NCI-H187 treated with DMSO at 0.1 percent for 48 hours (cell line): ENCODE measurements at regions not wholly inside any gene's neighbourhood (a gene's known extent, or its start where the extent isn't known, plus 50 kb on each side); places are given as distances from the start of the nearest gene placed in this dataset.
"Not testable (repeated sequence)": the region's sequence is repeated elsewhere in the genome, so short reads cannot be mapped to it uniquely, and the experiment has no call there.

Source experiments
- DNase-seq: peaks from one replicate; lab custom pipeline; 2025; lab: John Stamatoyannopoulos, UW

DNA sequence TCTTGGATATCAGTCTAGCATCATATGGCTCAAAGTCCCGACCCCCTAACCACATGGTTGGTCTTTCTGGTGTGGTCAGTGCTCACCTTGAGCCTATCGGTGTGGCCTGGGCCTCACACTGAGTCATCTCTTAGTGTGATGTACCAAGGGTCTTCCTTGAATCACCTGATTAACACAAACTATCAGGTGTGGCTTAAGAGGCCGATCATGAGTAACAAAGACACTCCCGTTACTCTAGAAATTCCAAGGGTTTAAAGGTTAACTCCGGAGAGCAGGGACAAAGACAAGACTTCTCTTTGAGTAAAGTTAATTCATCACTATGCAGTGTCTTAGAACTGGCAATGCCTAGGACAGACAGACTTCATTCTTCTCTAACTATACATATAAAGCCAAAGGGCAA, 52.3 kb upstream of the ARMC3 start:
- no peak for DNase-seq

DNA sequence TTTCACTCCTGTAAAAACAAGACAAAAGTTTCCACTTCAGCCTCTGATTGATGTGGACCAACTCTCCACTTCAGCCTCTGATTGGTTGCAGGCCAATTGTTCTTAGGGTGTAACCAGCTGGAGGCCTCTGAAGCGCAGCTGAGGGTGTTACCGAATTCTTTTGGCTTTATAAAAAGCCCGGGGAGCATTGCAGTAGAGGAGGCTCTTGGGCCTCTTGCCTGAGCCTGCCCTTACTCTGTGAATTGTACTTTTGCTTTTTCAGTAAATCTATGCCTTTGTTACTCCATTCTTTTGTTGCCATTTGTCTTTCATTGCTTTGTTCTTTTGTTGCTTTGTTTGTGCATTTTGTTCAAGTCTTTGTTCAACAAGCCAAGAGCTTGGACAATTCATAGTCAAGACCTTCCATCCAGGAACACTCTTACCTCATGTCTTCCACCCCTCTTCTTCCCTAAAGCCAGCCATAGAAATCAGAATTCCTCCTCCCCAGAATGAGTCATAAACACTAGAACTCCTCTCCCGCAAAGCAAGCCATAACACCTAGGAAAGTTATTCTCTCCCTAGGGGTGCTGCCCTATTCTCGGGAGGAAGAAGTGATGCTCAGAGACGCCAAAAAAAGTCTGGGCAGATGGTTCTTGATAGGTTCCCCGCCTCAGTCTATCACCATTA, 53.5 kb upstream of the ARMC3 start:
- no peak for DNase-seq

GRCh38 chr10:22856444-22857074, 71.3 kb upstream of the ARMC3 start:
- no peak for DNase-seq

DNA sequence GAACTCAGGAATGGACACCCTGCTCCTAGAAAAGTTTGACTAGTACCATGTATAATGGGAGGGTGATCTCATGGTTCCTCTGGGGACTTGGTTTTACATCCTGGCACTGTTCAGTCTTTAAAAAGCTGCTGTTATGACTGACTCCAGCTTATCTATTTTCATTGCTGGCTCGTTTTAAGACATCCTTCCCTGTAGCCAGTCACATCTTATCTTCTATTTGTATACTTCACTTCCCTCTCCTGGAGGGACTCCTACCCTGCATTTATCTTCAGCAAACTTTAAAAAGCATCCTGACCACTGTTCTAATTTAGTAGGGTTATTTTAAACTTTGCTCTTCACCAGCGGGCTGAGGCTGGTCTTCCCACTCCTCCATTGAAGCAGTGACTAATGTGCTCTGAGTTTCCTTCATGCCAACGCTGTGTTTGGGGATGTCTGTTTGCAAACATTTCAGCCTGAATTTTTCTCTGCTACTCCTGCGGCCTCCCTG, 72.9 kb upstream of the ARMC3 start:
- no peak for DNase-seq

DNA sequence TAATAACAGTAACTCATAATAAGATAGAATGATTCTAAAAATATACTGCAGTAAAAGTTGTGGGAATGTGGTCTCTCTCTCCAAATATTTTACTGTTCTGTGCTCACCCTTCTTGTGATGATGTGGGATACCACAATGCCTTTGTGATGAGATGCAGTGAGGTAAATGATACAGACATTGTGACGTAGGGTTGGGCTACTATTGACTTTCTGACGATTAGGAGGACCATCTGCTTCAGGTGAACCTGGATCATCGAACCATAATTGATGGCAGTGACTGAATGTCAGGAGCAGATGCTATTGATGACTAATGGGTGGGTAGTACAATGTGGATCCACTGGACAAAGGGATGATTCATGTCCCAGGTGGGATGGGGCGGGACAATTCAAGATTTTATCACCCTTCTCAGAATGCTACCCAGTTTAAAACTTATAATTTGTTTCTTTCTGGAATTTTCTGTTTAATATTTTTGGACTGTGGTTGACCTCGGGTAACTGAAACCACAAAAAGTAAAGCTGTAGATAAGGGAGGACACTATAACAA, 73.9 kb upstream of the ARMC3 start:
- no peak for DNase-seq

- DNase-seq = no peak
Observed at GRCh38 chr10:22852712-22853353, 75.0 kb upstream of the ARMC3 start.

GRCh38 chr10:22851865-22852239, 76.0 kb upstream of the ARMC3 start:
- DNase-seq = no peak

DNA sequence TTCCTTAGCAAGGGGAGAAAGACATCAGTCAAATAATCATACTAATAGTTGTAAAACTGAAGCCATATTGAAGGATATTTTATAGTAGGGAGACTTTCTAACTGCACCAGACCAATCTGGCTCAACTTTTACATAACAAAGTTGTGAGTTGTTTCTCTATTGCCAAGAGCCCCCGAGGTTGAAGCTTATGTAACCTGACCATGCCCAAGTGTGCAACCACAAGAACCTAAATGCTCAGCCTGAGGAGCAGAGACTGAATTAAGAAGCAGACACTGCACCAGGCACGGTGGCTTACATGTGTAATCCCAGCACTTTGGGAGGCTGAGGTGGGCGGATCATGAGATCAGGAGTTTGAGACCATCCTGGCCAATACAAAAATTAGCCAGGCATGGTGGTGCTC, 77.3 kb upstream of the ARMC3 start:
- DNase-seq = no peak

GRCh38 chr10:22849077-22849805, 78.6 kb upstream of the ARMC3 start:
- DNase-seq = no peak

GRCh38 chr10:22848509-22848908, 79.3 kb upstream of the ARMC3 start:
- DNase-seq = no peak

DNA sequence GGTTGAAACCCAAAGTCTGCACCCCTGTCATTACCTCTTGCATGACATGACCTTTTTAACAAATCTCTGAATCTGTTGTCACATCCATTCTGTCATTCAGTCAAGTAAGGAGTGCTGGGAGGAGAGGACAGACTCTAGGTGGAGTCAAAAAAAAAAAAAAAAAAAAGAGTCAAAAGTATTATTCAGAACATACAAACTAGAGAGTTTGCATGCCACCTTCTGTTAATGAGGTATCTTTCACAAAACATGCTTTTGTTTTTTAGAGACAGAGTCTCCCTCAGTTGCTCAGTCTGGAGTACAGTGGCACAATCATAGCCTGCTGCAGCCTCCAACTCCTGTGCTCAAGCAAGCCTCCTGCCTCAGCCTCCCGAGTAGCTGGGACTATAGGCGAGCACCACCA, 81.6 kb upstream of the ARMC3 start:
- DNase-seq = no peak

DNA sequence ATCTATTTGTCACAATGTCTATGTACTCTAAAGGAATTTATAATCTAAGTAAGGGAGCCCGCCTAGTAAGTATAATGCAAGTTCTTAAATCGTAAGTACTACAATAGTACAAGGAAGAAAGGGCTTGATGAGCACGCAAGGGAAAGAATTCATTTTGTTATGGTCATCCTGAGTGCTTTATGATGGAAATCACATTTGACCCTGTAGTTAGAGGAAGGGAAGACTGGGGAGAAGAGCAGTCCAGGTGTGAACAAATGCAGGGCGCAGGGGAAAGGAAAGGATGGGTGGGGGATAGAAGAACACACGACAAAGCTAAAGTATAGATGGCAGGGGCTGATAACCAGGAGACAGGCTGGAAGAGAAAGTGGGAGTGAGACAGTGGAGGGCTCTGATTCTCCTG, 88.2 kb upstream of the ARMC3 start:
- DNase-seq = no peak

GRCh38 chr10:22837771-22838170, 90.1 kb upstream of the ARMC3 start:
- DNase-seq = no peak

DNA sequence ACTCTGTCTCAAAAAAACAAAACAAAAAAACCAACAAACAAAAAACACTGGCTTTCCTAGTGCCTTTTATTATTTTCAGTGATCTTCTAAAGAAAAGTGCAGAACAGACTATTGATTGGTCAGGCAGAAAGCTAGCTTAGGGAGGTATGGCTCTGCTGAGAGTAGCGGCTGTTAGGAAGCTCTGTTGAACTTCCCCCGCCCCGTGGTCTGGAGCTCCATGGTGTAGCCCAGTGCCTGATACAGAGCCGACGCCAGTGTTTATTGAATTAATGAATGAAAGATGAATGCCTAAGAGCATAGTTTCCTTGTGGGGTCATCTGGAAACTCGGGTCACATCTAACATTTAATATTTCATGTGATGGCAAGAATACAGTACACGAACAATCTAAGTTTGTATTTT, 90.5 kb upstream of the ARMC3 start:
- DNase-seq = no peak

DNA sequence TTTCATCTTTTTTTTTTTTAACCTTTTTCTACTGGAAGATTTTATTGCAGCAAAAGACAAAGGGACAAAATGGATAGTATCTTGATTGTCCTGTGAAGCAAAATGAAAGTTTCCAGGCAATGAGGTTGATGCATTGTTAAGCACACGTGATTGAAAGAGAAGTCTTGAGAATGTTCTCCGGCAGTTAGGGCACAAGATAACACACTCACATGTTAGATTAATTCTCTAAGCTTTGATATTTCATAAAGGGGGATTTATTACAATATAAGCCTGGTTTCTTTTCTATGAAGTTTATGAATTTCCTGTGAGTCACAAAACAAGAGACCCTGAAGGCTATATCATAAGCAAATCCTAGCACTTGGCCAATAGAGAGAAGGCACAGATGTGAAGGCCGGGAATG, 93.4 kb upstream of the ARMC3 start:
- no peak for DNase-seq

DNA sequence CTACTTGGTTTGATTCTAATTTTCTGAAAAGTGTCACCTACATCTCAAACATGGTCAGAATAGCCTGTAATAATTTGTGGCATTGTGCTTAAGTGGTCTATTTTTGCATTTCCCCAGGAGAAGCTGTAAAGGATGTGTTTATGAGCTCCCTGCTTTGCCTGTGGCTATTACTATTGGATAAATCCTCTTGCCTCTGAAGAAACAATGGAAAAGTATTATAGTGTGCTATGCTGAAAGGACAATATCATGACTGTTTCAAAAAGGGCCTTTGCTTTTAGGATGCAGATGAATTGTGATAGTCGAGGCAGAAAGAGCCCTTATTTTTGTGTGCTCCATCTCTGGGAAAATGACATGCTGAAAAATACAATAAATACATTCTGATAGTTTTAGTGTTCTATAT, 94.1 kb upstream of the ARMC3 start:
- no peak for DNase-seq

DNA sequence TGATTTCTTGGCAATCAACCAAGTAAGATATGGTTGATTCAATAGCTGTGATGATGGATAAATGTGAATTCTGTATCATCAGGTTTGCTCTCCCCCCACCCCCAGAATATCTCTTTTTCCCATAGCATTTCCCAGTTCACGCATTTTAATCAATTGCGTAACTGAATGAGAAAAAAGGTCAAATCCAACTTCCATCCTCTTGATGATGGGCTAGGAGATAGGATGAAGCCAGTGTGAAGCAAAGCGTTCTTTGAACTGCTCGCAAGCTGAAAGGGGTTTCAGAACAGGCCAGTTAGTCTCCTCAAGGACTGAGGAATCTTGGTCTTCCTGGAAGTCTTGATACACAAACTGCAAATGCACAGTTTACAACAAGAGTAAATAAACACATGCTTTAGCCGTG, 94.5 kb upstream of the ARMC3 start:
- DNase-seq = no peak

GRCh38 chr10:22832851-22833250, 95.0 kb upstream of the ARMC3 start:
- no peak for DNase-seq

DNA sequence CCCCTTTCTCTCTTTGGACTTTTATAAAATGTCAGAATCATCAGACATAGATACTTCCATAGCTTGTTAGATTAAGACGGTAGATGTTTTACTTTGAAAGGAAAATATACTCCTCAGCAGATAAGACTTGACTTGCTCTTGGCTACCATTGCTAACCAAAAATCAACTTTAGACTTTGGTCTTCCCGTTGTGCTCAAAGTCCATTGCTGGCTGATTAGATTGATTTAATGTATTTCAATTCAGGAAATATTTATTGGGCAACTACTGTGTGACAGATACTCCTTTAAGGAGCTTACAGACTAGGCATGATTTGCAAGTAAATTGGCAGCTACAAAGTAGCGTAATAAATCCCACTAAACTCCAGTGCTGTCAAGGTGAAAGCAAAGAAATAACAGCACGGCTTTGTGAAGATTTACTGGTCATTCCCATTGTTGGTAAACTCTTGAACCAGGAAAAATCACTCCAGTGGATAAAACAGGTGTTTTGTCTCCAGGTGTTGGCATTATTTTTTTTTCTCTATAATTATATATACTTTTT, 95.7 kb upstream of the ARMC3 start:
- DNase-seq = no peak

- DNase-seq = no peak
Observed at GRCh38 chr10:22831586-22831985, 96.3 kb upstream of the ARMC3 start.

DNA sequence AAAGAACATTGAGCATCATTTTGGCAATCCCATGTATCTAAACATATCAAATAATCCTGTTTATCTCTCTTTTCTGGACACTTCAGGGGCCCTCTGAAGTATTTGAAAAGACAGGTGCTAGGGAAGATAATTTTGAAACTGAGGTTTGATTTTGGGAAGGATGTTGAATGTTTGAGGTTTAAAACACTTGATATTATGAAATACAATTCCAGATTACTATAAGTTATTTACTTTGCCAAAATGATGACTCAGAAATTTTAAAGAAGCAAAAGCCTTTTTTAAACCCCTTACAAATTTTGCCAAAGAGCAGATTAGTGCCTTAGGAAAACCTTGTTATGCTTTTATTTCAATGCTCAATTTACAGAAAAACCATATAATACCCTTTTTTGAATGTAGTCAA, 99.1 kb upstream of the ARMC3 start:
- DNase-seq = not testable (repeated sequence)

DNA sequence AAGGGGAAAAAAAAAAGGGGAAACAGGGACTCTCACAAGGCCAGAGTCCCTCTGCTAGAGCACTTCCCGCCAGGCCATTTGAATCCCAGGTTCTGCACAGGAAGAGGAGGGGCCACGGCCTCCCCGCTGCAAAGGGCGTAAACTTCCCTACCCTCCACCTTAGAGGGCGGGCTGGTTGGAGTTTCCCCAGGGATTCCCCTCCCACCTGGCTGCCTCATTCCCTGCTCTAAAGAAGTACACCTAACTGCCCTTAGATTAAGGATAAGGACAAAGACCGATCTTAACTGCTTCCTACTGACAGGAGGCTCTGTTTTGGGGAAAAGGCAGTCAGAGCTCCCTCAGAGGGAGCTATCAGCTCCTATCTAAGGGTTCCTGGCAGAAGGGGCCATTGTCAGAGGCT, 102.0 kb upstream of the ARMC3 start:
- DNase-seq = no peak
